HCT116 (cell line): ENCODE measurements at regions not wholly inside any gene's neighbourhood (a gene's known extent, or its start where the extent isn't known, plus 50 kb on each side); places are given as distances from the start of the nearest gene placed in this dataset.

Experiments used
- ATAC-seq: fragments of 200-7000 bp; cut with Tn5 transposase; 2 replicates; pipeline ENCODE4 v1.9.1; 2020; ENCODE audit warnings: mild to moderate bottlenecking, moderate library complexity
- BruUV-seq: library from RNA; stranded (reverse); fragments of 400-500 nt; replicated peaks from 2 replicates; lab custom pipeline; 2021; lab: Mats Ljungman, UMichigan
- CTCF ChIA-PET: fragments of 300-600 bp; sonication (Branson Sonifier 250); formaldehyde crosslinking; loops from one replicate; lab custom pipeline; 2021; ENCODE audit warnings: antibody characterized with exemption; lab: Charles Lee
- POLR2A ChIA-PET: fragments of 300-600, 350-600 bp; sonication (Branson Sonifier 250); formaldehyde crosslinking; loops from one replicate; lab custom pipeline; 2021; ENCODE audit warnings: antibody characterized with exemption; lab: Charles Lee
- RAD21 ChIA-PET, 2 experiments: fragments of 300-600 bp; sonication (Branson Sonifier 250); formaldehyde crosslinking; loops; one replicate each; lab custom pipeline; 2023; ENCODE audit warnings: low total read pairs in 2 of 2; ENCODE audit not compliant: uncharacterized antibody in 2 of 2, unreplicated experiment in 2 of 2, low non-redundant PET in 1 of 2; lab: Charles Lee
- DNase-seq: peaks from one replicate; pipeline ENCODE4 v3.0.0-alpha.2; 2010; ENCODE audit warnings: low read depth, low spot score
- H2AFZ ChIP-seq: fragments of 200-600 bp; shearing (Covaris generic), sonication (generic); 2 replicates; pipeline ENCODE4 v1.6.1; 2017; ENCODE audit warnings: low read depth, mixed run types, mixed read lengths, antibody characterized with exemption, low read length; ENCODE audit not compliant: poor library complexity, severe bottlenecking
- H3K27ac ChIP-seq: 2 replicates; pipeline ENCODE4 v1.5.1; 2012; ENCODE audit warnings: low read depth, low read length
- H3K27me3 ChIP-seq: fragments of 200-600 bp; sonication (generic); 2 replicates; pipeline ENCODE4 v1.6.1; 2016; ENCODE audit warnings: mixed run types, low read length, mixed read lengths; ENCODE audit not compliant: insufficient read depth
- H3K36me3 ChIP-seq, 2 experiments: fragments of 200-500 bp in 1 of 2; fragments of 200-600 bp in 1 of 2; sonication (Bioruptor generic) in 1 of 2; sonication (generic) in 1 of 2; 2 replicates each; pipeline versions ENCODE4 v1.5.1 to v1.6.1; 2014 to 2016; ENCODE audit warnings: low read length in 2 of 2, inconsistent platforms in 1 of 2, mixed read lengths in 1 of 2, mixed run types in 1 of 2; ENCODE audit not compliant: insufficient read depth in 2 of 2, control insufficient read depth in 1 of 2
- H3K4me1 ChIP-seq, 2 experiments: fragments of 200-600 bp in 1 of 2; sonication (generic) in 1 of 2; 2 replicates each; pipeline versions ENCODE4 v1.5.1 to v1.6.1; 2012 to 2017; ENCODE audit warnings: low read length in 2 of 2, inconsistent platforms in 1 of 2, mild to moderate bottlenecking in 1 of 2, mixed read lengths in 1 of 2, mixed run types in 1 of 2, moderate library complexity in 1 of 2; ENCODE audit not compliant: insufficient read depth in 2 of 2, control insufficient read depth in 1 of 2
- H3K4me2 ChIP-seq: fragments of 200-600 bp; sonication (generic); 2 replicates; pipeline ENCODE4 v1.6.1; 2017; ENCODE audit warnings: mixed run types, low read length, mixed read lengths
- H3K4me3 ChIP-seq, 2 experiments: fragments of 200-600 bp in 1 of 2; sonication (generic) in 1 of 2; replicated peaks in 1 of 2; 2 replicates each; pipeline ENCODE4 v1.5.1; 2011 to 2016; ENCODE audit warnings: low read length in 2 of 2, control low read depth in 1 of 2, low read depth in 1 of 2, mild to moderate bottlenecking in 1 of 2, mixed read lengths in 1 of 2, mixed run types in 1 of 2
- H3K79me2 ChIP-seq: fragments of 200-600 bp; sonication (generic); 2 replicates; pipeline ENCODE4 v1.6.1; 2017; ENCODE audit warnings: mild to moderate bottlenecking, mixed run types, low read length, moderate library complexity, mixed read lengths; ENCODE audit not compliant: insufficient read depth
- H3K9ac ChIP-seq: fragments of 200-600 bp; sonication (generic); 2 replicates; pipeline ENCODE4 v1.6.1; 2016; ENCODE audit warnings: low read length, mixed read lengths
- H3K9me2 ChIP-seq: fragments of 200-600 bp; sonication (generic), shearing (Covaris generic); 2 replicates; pipeline ENCODE4 v1.6.1; 2017; ENCODE audit warnings: mixed run types, mild to moderate bottlenecking, moderate library complexity; ENCODE audit not compliant: insufficient read depth
- H3K9me3 ChIP-seq, 2 experiments: fragments of 200-500 bp in 1 of 2; fragments of 200-600 bp in 1 of 2; sonication (Bioruptor generic) in 1 of 2; sonication (generic) in 1 of 2; 2 replicates each; pipeline ENCODE4 v1.6.1; 2014 to 2017; ENCODE audit warnings: low read length in 2 of 2, mixed read lengths in 2 of 2, inconsistent platforms in 1 of 2, low read depth in 1 of 2, mild to moderate bottlenecking in 1 of 2, mixed run types in 1 of 2, moderate library complexity in 1 of 2; ENCODE audit not compliant: control insufficient read depth in 1 of 2, insufficient read depth in 1 of 2
- H4K20me1 ChIP-seq: fragments of 200-600 bp; sonication (generic), shearing (Covaris generic); 2 replicates; pipeline ENCODE4 v1.6.1; 2017; ENCODE audit warnings: mixed run types, mild to moderate bottlenecking, moderate library complexity; ENCODE audit not compliant: insufficient read depth
- FOSL1 ChIP-seq: IDR thresholded peaks from 2 replicates; pipeline ENCODE4 v1.6.1; 2012; ENCODE audit warnings: low read depth
- JUND ChIP-seq: IDR thresholded peaks from 2 replicates; pipeline ENCODE4 v1.6.1; 2012
- POLR2AphosphoS5 ChIP-seq: IDR thresholded peaks from 2 replicates; pipeline ENCODE4 v1.6.1; 2011; ENCODE audit warnings: mild to moderate bottlenecking, low read depth, low read length, moderate library complexity
- REST ChIP-seq: IDR thresholded peaks from 2 replicates; pipeline ENCODE4 v1.6.1; 2012; ENCODE audit warnings: low read depth
- SIN3A ChIP-seq: IDR thresholded peaks from 2 replicates; pipeline ENCODE4 v1.6.1; 2012; ENCODE audit warnings: low read depth
- TCF7L2 ChIP-seq: IDR thresholded peaks from 2 replicates; pipeline ENCODE4 v1.7.0; 2011; ENCODE audit warnings: borderline replicate concordance, inconsistent platforms; ENCODE audit not compliant: insufficient read depth, insufficient read length; ENCODE audit errors: extremely low read depth
- YY1 ChIP-seq: IDR thresholded peaks from 2 replicates; pipeline ENCODE4 v1.6.1; 2011; ENCODE audit warnings: low read length, low read depth, moderate library complexity, mild to moderate bottlenecking; ENCODE audit not compliant: insufficient replicate concordance; ENCODE audit errors: extremely low read depth
- intact Hi-C: fragments of 100-400 bp; cut with micrococcal nuclease; formaldehyde crosslinking; loops from 2 replicates; pipeline ENCODE4 v1.10.0; 2022

- no peak overlapping the region for H2AFZ ChIP-seq
Measured at GRCh38 chr1:73736125-73736524, 461.9 kb downstream of the LRRIQ3 start.

GRCh38 chr1:73727036-73727435 is 470.9 kb downstream of the LRRIQ3 start:
- ChIA-PET RAD21 (no interaction called here), POLR2A (no interaction called here), CTCF (no interaction called here)
- intact Hi-C loops, result no loop called here
- BruUV-seq, result no TSS peak
- no peaks in the 10 kb centered on the region for H4K20me1 ChIP-seq
- H3K27me3 ChIP-seq, result no peaks in the 10 kb centered on the region
- H3K36me3 ChIP-seq, result no peaks in the 10 kb centered on the region
- no peak overlapping the region for H3K9ac ChIP-seq
- TF ChIP-seq JUND (no peak), REST (no peak)
- H3K4me1 ChIP-seq, result no peaks in the 10 kb centered on the region
- H3K4me3 ChIP-seq, result no peak overlapping the region
- peaks cover 0 to 4% of the 10 kb centered on the region in 2 experiments; a peak in 2 of 4 replicates for H3K9me3 ChIP-seq
- DNase-seq (no peak), ATAC-seq (no peak)
- no peak overlapping the region for H3K4me2 ChIP-seq
- H2AFZ ChIP-seq, result no peak overlapping the region
- H3K9me2 ChIP-seq, result no peaks in the 10 kb centered on the region
- no peaks in the 10 kb centered on the region for H3K79me2 ChIP-seq
- H3K27ac ChIP-seq, result no peak overlapping the region

More at GRCh38 chr1:73736125-73736524, 461.9 kb downstream of the LRRIQ3 start:
- H3K9me2 ChIP-seq, result no peaks in the 10 kb centered on the region
- no peaks in the 10 kb centered on the region for H3K36me3 ChIP-seq
- H3K4me3 ChIP-seq, result no peak overlapping the region
- no peaks in the 10 kb centered on the region for H4K20me1 ChIP-seq
- POLR2A ChIA-PET, result no interaction called here
- H3K4me2 ChIP-seq, result no peak overlapping the region
- no peaks in the 10 kb centered on the region for H3K4me1 ChIP-seq
- TF ChIP-seq YY1 (no peak), SIN3A (no peak), TCF7L2 (no peak), POLR2AphosphoS5 (no peak), FOSL1 (no peak)
- TF ChIP-seq, all 23 proteins: peak for 0
- no peak for DNase-seq
- H3K27me3 ChIP-seq, result no peaks in the 10 kb centered on the region
- ATAC-seq, result no peak
- H3K79me2 ChIP-seq, result no peaks in the 10 kb centered on the region
- peaks cover 9% of the 10 kb centered on the region in 2 experiments; a peak in 1 of 4 replicates for H3K9me3 ChIP-seq
- BruUV-seq, result no TSS peak
- H3K9ac ChIP-seq, result no peak overlapping the region
- intact Hi-C loops, result no loop called here
- ChIA-PET CTCF (no interaction called here), RAD21 (no interaction called here)
- no peak overlapping the region for H3K27ac ChIP-seq
